Upper lobe of left lung (tissue), 6 donors: ENCODE measurements at regions not wholly inside any gene's neighbourhood (a gene's known extent, or its start where the extent isn't known, plus 50 kb on each side); places are given as distances from the start of the nearest gene placed in this dataset.

ENCODE experiments used
- ATAC-seq, 2 donors: fragments of 200-7000 bp; cut with Tn5 transposase; one replicate each; pipeline ENCODE4 v1.9.1; 2022; ENCODE audit warnings: mild to moderate bottlenecking in 2 of 2, moderate library complexity in 2 of 2; ENCODE audit not compliant: low FRiP score in 2 of 2
- DNase-seq, 2 donors: peaks; one replicate each; pipeline ENCODE4 v3.0.0-alpha.2; 2019 to 2020
- H3K27ac ChIP-seq, 4 donors: fragments of 200-600 bp; sonication (generic); one replicate each; pipeline ENCODE4 v1.5.1; 2016 to 2019
- H3K27me3 ChIP-seq, 4 donors: fragments of 200-600 bp; sonication (generic); one replicate each; pipeline ENCODE4 v1.5.1; 2017 to 2019
- H3K36me3 ChIP-seq, 4 donors: fragments of 200-600 bp; sonication (generic); one replicate each; pipeline ENCODE4 v1.5.1; 2016 to 2019
- H3K4me1 ChIP-seq, 4 donors: fragments of 200-600 bp; sonication (generic); one replicate each; pipeline ENCODE4 v1.5.1; 2018 to 2019
- H3K4me3 ChIP-seq, 4 donors: fragments of 200-600 bp; sonication (generic); one replicate each; pipeline ENCODE4 v1.5.1; 2017 to 2019; ENCODE audit warnings: mild to moderate bottlenecking in 2 of 4, moderate library complexity in 1 of 4
- H3K9me3 ChIP-seq, 4 donors: fragments of 200-600 bp; sonication (generic); one replicate each; pipeline ENCODE4 v1.5.1; 2018 to 2019
- CTCF ChIP-seq, 6 experiments: fragments of 450-650 bp in 4 of 6; fragments of 200-600 bp in 2 of 6; sonication (generic) in 2 of 6; IDR thresholded peaks; one replicate each; pipeline ENCODE4 v1.5.1; 2016 to 2019; ENCODE audit warnings: antibody characterized with exemption in 6 of 6
- EP300 ChIP-seq, 4 donors: sonication (generic); formaldehyde crosslinking; IDR thresholded peaks; one replicate each; pipeline ENCODE4 v1.5.1; 2017; ENCODE audit warnings: antibody characterized with exemption in 4 of 4, control low read depth in 2 of 4
- POLR2A ChIP-seq, 4 donors: fragments of 450-650 bp; IDR thresholded peaks; one replicate each; pipeline ENCODE4 v1.5.1; 2016 to 2017; ENCODE audit warnings: antibody characterized with exemption in 4 of 4, mild to moderate bottlenecking in 2 of 4
- POLR2AphosphoS5 ChIP-seq, 2 donors: sonication (generic); formaldehyde crosslinking; IDR thresholded peaks; one replicate each; pipeline ENCODE4 v1.5.1; 2017; ENCODE audit warnings: antibody characterized with exemption in 2 of 2
- WGBS, 2 donors: methylation state at CpG; one replicate each; pipeline ENCODE4 v1.1.5; 2017 to 2018; 5-methylcytosine and 5-hydroxymethylcytosine counted together
- donor health status: DM: no; HTN: no; CAD: no; lungs with moderate emphysema.
- donor health status: DM: no; HTN: yes; CAD: no; lungs with severe emphysema.

- no peak for ATAC-seq
- 61% methylated on average over 3 of the region's 3 CpGs for WGBS, 2 donors
Observed at GRCh38 chr7:46619723-46620310, 698.7 kb upstream of the IGFBP3 start.

GRCh38 chr7:46616636-46617035 lies 695.6 kb upstream of the IGFBP3 start:
- no peak overlapping the region for H3K27ac ChIP-seq
- no peak for TF ChIP-seq CTCF (IDR thresholded peaks at IDR 0.05)
- TF ChIP-seq EP300 (IDR thresholded peaks at IDR 0.05): no peak
- no peak for TF ChIP-seq POLR2AphosphoS5 (IDR thresholded peaks at IDR 0.05)
- TF ChIP-seq POLR2A (IDR thresholded peaks at IDR 0.05): no peak
- WGBS, 2 donors: 57 to 81% methylated on average over 1 of the region's 1 CpG
- H3K4me1 ChIP-seq: peaks cover 0 to under 1% (median 0%) of the 10 kb centered on the region in 4 donors
- H3K27me3 ChIP-seq: no peaks in the 10 kb centered on the region
- DNase-seq (no peak), ATAC-seq (no peak)
- no peak overlapping the region for H3K4me3 ChIP-seq
- H3K9me3 ChIP-seq: no peaks in the 10 kb centered on the region
- H3K36me3 ChIP-seq: no peaks in the 10 kb centered on the region

More at GRCh38 chr7:46619723-46620310, 698.7 kb upstream of the IGFBP3 start:
- H3K4me3 ChIP-seq: no peak overlapping the region
- H3K27me3 ChIP-seq: no peaks in the 10 kb centered on the region
- no peaks in the 10 kb centered on the region for H3K36me3 ChIP-seq
- H3K9me3 ChIP-seq: no peaks in the 10 kb centered on the region
- H3K4me1 ChIP-seq: no peaks in the 10 kb centered on the region
- no peak for TF ChIP-seq POLR2AphosphoS5 (IDR thresholded peaks at IDR 0.05)
- TF ChIP-seq EP300 (IDR thresholded peaks at IDR 0.05): no peak
- no peak for TF ChIP-seq CTCF (IDR thresholded peaks at IDR 0.05)
- no peak for TF ChIP-seq POLR2A (IDR thresholded peaks at IDR 0.05)
- H3K27ac ChIP-seq: no peak overlapping the region
- DNase-seq: no peak

GRCh38 chr7:46613551-46613950 lies 692.5 kb upstream of the IGFBP3 start:
- ATAC-seq: no peak
- H3K36me3 ChIP-seq: no peaks in the 10 kb centered on the region
- 19 to 29% methylated on average over 1 of the region's 1 CpG for WGBS, 2 donors
- no peak for DNase-seq
- no peak for TF ChIP-seq EP300 (IDR thresholded peaks at IDR 0.05)
- H3K9me3 ChIP-seq: no peaks in the 10 kb centered on the region
- H3K4me3 ChIP-seq: no peak overlapping the region
- no peaks in the 10 kb centered on the region for H3K27me3 ChIP-seq
- H3K27ac ChIP-seq: no peak overlapping the region
- peaks cover 6 to 13% (median 10%) of the 10 kb centered on the region in 4 donors for H3K4me1 ChIP-seq

- H3K4me1 ChIP-seq: peaks cover 6 to 13% (median 10%) of the 10 kb centered on the region in 4 donors
- DNase-seq (no peak), ATAC-seq (no peak)
- H3K27ac ChIP-seq: no peak overlapping the region
- 54 to 56% methylated on average over 5 of the region's 5 CpGs for WGBS, 2 donors
- no peak for TF ChIP-seq POLR2A (IDR thresholded peaks at IDR 0.05)
- no peak for TF ChIP-seq EP300 (IDR thresholded peaks at IDR 0.05)
- TF ChIP-seq POLR2AphosphoS5 (IDR thresholded peaks at IDR 0.05): no peak
- TF ChIP-seq CTCF (IDR thresholded peaks at IDR 0.05): no peak
- H3K27me3 ChIP-seq: no peaks in the 10 kb centered on the region
- H3K9me3 ChIP-seq: no peaks in the 10 kb centered on the region
- no peak overlapping the region for H3K4me3 ChIP-seq
- no peaks in the 10 kb centered on the region for H3K36me3 ChIP-seq
Observed at GRCh38 chr7:46613116-46613515, 692.0 kb upstream of the IGFBP3 start.

GRCh38 chr7:46611508-46611907 lies 690.4 kb upstream of the IGFBP3 start:
- no peaks in the 10 kb centered on the region for H3K9me3 ChIP-seq
- WGBS, 2 donors: 68 to 70% methylated on average over 2 of the region's 2 CpGs
- H3K27ac ChIP-seq: no peak overlapping the region
- no peaks in the 10 kb centered on the region for H3K27me3 ChIP-seq
- no peak for ATAC-seq
- H3K4me1 ChIP-seq: peaks cover 6 to 13% (median 10%) of the 10 kb centered on the region in 4 donors
- TF ChIP-seq EP300 (IDR thresholded peaks at IDR 0.05): no peak
- TF ChIP-seq POLR2AphosphoS5 (IDR thresholded peaks at IDR 0.05): no peak
- TF ChIP-seq POLR2A (IDR thresholded peaks at IDR 0.05): no peak
- no peak for TF ChIP-seq CTCF (IDR thresholded peaks at IDR 0.05)
- no peak for DNase-seq
- H3K4me3 ChIP-seq: no peak overlapping the region
- H3K36me3 ChIP-seq: no peaks in the 10 kb centered on the region
